Neuron (in vitro differentiated cells): ENCODE measurements at regions not wholly inside any gene's neighbourhood (a gene's known extent, or its start where the extent isn't known, plus 50 kb on each side); places are given as distances from the start of the nearest gene placed in this dataset.
"Not testable (repeated sequence)": the region's sequence is repeated elsewhere in the genome, so short reads cannot be mapped to it uniquely, and the experiment has no call there.

Experiments used
- H2AFZ ChIP-seq: one replicate; pipeline ENCODE4 v1.6.1; 2013; ENCODE audit warnings: low read depth, mild to moderate bottlenecking, inconsistent platforms, low read length, moderate library complexity
- H3K27me3 ChIP-seq: one replicate; pipeline ENCODE4 v1.6.1; 2013; ENCODE audit warnings: low read length; ENCODE audit not compliant: insufficient read depth
- H3K36me3 ChIP-seq: one replicate; pipeline ENCODE4 v1.6.1; 2013; ENCODE audit warnings: low read length; ENCODE audit not compliant: insufficient read depth
- H3K4me1 ChIP-seq: one replicate; pipeline ENCODE4 v1.6.1; 2013; ENCODE audit warnings: low read length; ENCODE audit not compliant: insufficient read depth
- H3K4me3 ChIP-seq: 2 replicates; pipeline ENCODE4 v1.5.1; 2013; ENCODE audit warnings: mild to moderate bottlenecking, low read length, moderate library complexity
- H3K9me3 ChIP-seq: one replicate; pipeline ENCODE4 v1.6.1; 2013; ENCODE audit warnings: low read length

GRCh38 chr18:10153924-10154752 is 240.3 kb downstream of the VAPA start:
- Histone ChIP-seq H3K9me3 (peaks cover 3% of the 10 kb centered on the region), H3K4me1 (no peaks in the 10 kb centered on the region), H3K27me3 (no peaks in the 10 kb centered on the region), H3K4me3 (no peak overlapping the region), H2AFZ (no peak overlapping the region), H3K36me3 (no peaks in the 10 kb centered on the region)

DNA sequence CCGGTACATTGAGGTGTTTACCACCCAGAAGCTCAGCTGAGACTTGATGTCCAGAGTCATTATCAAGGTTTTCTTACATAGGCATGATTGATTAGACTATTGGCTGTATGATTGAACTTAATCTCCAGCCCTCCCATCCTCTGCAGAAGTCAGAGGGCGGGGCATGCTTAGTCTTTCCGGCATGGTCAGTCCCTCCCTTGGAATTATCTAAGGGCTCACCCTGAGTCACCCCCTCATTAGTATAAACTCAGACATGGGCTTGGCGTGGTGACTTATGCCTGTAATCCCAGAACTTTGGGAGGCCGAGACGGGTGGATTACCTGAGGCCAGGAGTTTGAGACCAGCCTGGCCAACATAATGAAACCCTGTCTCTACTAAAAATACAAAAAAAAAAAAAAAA is 243.9 kb downstream of the VAPA start:
- no peaks in the 10 kb centered on the region for H3K9me3 ChIP-seq
- no peaks in the 10 kb centered on the region for H3K4me1 ChIP-seq
- H3K4me3 ChIP-seq, result no peak overlapping the region
- H3K27me3 ChIP-seq, result no peaks in the 10 kb centered on the region
- H3K36me3 ChIP-seq, result no peaks in the 10 kb centered on the region
- H2AFZ ChIP-seq, result no peak overlapping the region

DNA sequence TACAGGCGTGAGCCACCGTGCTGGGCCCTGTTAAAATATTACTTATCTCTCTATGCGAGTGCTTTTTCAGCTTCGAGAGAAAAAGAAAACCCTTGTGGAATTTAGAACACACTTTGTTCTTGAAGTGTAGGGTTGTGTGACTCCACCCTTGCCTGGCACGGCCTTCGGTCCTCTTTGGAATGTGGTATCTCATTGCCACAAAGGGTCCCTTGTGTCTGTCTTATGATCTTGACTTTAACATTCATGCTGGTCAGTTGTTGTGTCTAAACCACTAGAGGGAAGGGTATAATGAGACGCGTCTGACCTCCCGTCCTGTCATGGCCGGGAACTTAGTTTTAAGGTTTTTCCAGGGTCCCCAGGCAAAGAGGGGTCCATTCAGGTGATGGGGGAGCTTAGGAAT is 246.4 kb downstream of the VAPA start:
- Histone ChIP-seq H3K36me3 (no peaks in the 10 kb centered on the region), H2AFZ (no peak overlapping the region), H3K9me3 (no peaks in the 10 kb centered on the region), H3K27me3 (no peaks in the 10 kb centered on the region), H3K4me3 (no peak overlapping the region), H3K4me1 (no peaks in the 10 kb centered on the region)

- Histone ChIP-seq H3K27me3 (no peaks in the 10 kb centered on the region), H3K9me3 (no peaks in the 10 kb centered on the region), H3K4me3 (no peak overlapping the region), H3K4me1 (no peaks in the 10 kb centered on the region), H3K36me3 (no peaks in the 10 kb centered on the region), H2AFZ (no peak overlapping the region)
These were observed 247.5 kb downstream of the VAPA start for GRCh38 chr18:10161315-10161714.

- H3K9me3 ChIP-seq, result no peaks in the 10 kb centered on the region
- no peaks in the 10 kb centered on the region for H3K36me3 ChIP-seq
- no peak overlapping the region for H3K4me3 ChIP-seq
- H3K27me3 ChIP-seq, result no peaks in the 10 kb centered on the region
- no peak overlapping the region for H2AFZ ChIP-seq
- no peaks in the 10 kb centered on the region for H3K4me1 ChIP-seq
These were observed 248.5 kb downstream of the VAPA start for GRCh38 chr18:10162340-10162739.

DNA sequence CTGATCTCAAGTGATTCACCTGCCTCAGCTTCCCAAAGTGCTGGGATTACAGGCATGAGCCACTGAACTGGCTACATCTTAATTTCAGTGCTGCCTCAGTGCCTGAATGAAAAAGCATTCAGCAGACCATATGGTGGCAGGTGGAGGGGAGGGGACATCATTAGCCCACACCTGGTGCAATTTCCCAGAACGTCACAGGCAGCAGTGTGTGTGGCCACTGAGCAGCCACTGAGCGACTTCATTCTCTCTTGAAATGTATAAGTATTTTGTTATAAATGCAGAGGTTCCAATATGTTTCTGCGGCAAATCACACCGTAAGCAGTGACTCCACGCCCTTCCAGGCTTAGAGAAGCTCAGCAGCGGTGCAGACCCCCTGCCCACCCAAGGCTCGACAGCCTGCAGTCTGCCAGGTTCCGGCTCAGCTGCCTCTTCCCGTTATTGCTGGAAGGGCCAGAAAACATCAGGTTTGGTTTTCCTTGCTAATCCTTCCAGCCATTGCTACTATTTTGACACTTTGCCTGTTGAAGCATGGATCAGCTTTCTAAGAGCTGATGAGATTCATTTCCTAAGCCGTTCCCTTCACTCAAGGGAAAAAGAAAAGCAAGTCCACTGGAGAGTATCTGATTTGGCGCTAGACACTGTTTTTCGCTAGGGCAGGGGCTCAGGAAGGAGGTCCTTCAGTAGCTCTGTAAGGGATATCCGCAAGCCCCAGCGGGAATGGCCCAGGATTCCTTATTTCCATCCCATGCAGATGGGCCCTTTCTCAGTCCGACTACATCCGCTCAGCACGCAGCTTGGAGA is 250.7 kb downstream of the VAPA start:
- H3K4me3 ChIP-seq, result no peak overlapping the region
- H3K27me3 ChIP-seq, result no peaks in the 10 kb centered on the region
- no peaks in the 10 kb centered on the region for H3K4me1 ChIP-seq
- H2AFZ ChIP-seq, result no peak overlapping the region
- H3K9me3 ChIP-seq, result no peaks in the 10 kb centered on the region
- H3K36me3 ChIP-seq, result no peaks in the 10 kb centered on the region

- Histone ChIP-seq H3K27me3 (no peaks in the 10 kb centered on the region), H3K36me3 (no peaks in the 10 kb centered on the region), H2AFZ (no peak overlapping the region), H3K9me3 (no peaks in the 10 kb centered on the region), H3K4me3 (no peak overlapping the region), H3K4me1 (no peaks in the 10 kb centered on the region)
These were observed 252.5 kb downstream of the VAPA start for GRCh38 chr18:10166164-10166807.

- no peaks in the 10 kb centered on the region for H3K9me3 ChIP-seq
- no peak overlapping the region for H3K4me3 ChIP-seq
- no peak overlapping the region for H2AFZ ChIP-seq
- no peaks in the 10 kb centered on the region for H3K27me3 ChIP-seq
- no peaks in the 10 kb centered on the region for H3K4me1 ChIP-seq
- no peaks in the 10 kb centered on the region for H3K36me3 ChIP-seq
These were observed 253.9 kb downstream of the VAPA start for GRCh38 chr18:10167759-10168158.

DNA sequence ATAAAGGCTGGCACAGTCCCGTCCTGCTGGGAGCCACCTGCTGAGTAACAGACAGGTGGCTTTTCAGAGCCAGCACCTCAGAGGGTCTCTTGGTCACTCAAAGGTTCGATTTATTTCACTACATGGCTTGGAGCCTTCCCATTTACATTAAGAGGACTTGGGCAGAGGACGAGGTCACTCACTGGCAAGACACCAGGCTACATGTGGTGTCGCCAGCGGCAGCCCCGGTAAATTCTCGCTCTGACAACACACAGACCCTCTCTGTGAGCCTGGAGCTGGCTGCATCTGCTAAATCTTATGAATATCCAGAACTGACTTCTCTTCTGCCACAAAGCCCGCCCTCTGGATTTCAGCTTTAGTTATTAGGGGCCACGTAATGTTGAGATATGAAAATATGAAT is 254.7 kb downstream of the VAPA start:
- H3K36me3 ChIP-seq, result no peaks in the 10 kb centered on the region
- H2AFZ ChIP-seq, result no peak overlapping the region
- H3K9me3 ChIP-seq, result no peaks in the 10 kb centered on the region
- no peak overlapping the region for H3K4me3 ChIP-seq
- H3K27me3 ChIP-seq, result no peaks in the 10 kb centered on the region
- no peaks in the 10 kb centered on the region for H3K4me1 ChIP-seq

DNA sequence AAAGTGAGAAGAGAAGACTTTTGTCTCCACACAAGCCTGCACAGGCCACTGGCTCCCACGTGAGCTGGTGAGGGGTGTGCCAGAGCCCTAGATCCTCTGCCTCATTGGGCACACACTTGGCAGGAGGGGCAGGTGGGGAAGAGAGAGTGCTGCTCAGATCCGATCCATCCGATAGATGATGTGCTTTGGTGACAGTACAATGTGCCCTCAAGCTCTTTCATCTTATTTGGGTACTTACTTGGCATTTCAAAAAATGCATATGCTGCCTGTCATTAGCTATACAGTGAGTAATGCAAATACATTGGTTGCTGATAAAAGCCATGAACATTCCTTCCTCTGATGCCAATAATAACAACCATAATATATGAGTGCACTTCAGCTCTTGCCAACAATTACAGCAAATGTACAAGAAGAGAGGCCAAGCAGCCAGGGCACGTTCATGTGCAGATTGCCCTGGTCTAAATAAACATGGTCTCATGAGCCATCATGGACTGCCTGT is 255.3 kb downstream of the VAPA start:
- Histone ChIP-seq H3K36me3 (no peaks in the 10 kb centered on the region), H3K9me3 (no peaks in the 10 kb centered on the region), H3K4me1 (no peaks in the 10 kb centered on the region), H3K27me3 (no peaks in the 10 kb centered on the region), H3K4me3 (no peak overlapping the region), H2AFZ (no peak overlapping the region)

DNA sequence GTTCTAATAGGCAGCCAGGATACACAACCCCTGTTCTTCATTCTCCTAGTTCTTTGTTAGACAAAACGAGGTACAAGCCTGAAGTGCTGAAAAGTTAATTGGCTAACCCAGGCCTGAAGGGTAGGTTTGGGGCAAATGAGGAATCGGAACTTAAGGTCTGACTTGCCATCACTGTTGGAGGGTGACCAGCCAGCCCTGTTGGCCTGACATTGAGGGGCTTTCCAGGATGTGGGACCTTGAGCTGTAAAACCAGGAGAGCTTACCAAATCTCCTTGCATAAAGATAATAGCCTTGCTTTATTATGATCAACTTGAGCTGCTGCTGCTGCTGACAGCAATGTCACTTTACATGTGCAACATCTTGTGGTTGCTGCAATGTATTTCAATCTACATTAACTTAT is 256.0 kb downstream of the VAPA start:
- Histone ChIP-seq H3K4me3 (no peak overlapping the region), H3K27me3 (no peaks in the 10 kb centered on the region), H3K9me3 (no peaks in the 10 kb centered on the region), H3K4me1 (no peaks in the 10 kb centered on the region), H2AFZ (no peak overlapping the region), H3K36me3 (no peaks in the 10 kb centered on the region)

GRCh38 chr18:10170375-10170774 is 256.6 kb downstream of the VAPA start:
- no peaks in the 10 kb centered on the region for H3K9me3 ChIP-seq
- H3K4me3 ChIP-seq, result no peak overlapping the region
- H3K27me3 ChIP-seq, result no peaks in the 10 kb centered on the region
- no peak overlapping the region for H2AFZ ChIP-seq
- no peaks in the 10 kb centered on the region for H3K4me1 ChIP-seq
- no peaks in the 10 kb centered on the region for H3K36me3 ChIP-seq

GRCh38 chr18:10175333-10175732 is 261.5 kb downstream of the VAPA start:
- H3K4me1 ChIP-seq, H2AFZ ChIP-seq, H3K9me3 ChIP-seq, H3K4me3 ChIP-seq, H3K27me3 ChIP-seq, H3K36me3 ChIP-seq: not testable (repeated sequence)
